ENCODE measurements at regions not wholly inside any gene's neighbourhood (a gene's known extent, or its start where the extent isn't known, plus 50 kb on each side); places are given as distances from the start of the nearest gene placed in this dataset.
"Not testable (repeated sequence)": the region's sequence is repeated elsewhere in the genome, so short reads cannot be mapped to it uniquely, and the experiment has no call there.

- DNase-seq; intact Hi-C loops (cut with DNase I); ATAC-seq: not testable (repeated sequence)
These were observed 54.1 kb upstream of the ADAMTS2 start for GRCh38 chr5:179399327-179399726.

GRCh38 chr5:179397516-179397915 is 52.3 kb upstream of the ADAMTS2 start:
- DNase-seq, result no peak
- intact Hi-C loops (cut with DNase I), result no loop called here
- no peak for ATAC-seq
